ENCODE measurements at regions not wholly inside any gene's neighbourhood (a gene's known extent, or its start where the extent isn't known, plus 50 kb on each side); places are given as distances from the start of the nearest gene placed in this dataset.

- no peak for DNase-seq
- Histone ChIP-seq H3K36me3 (ENCODE audit: insufficient read depth, low read length) (no peaks in the 10 kb centered on the region), H3K4me1 (ENCODE audit: low read length) (no peaks in the 10 kb centered on the region), H3K27me3 (ENCODE audit: low read length) (no peaks in the 10 kb centered on the region), H3K79me2 (ENCODE audit: low read length) (no peaks in the 10 kb centered on the region), H3K9ac (ENCODE audit: low read length) (no peak overlapping the region), H4K20me1 (ENCODE audit: insufficient read depth, low read depth, low read length) (no peaks in the 10 kb centered on the region), H3K9me2 (replicated peaks; ENCODE audit: insufficient read depth, low read length) (no peaks in the 10 kb centered on the region), H3K27ac (ENCODE audit: low read length) (no peak overlapping the region), H2AFZ (ENCODE audit: low read length) (no peak overlapping the region), H3K4me2 (ENCODE audit: low read depth, low read length, poor library complexity, severe bottlenecking) (no peak overlapping the region), H3K4me3 (ENCODE audit: low read length) (no peak overlapping the region), H3K9me3 (ENCODE audit: low read length) (no peaks in the 10 kb centered on the region)
Observed at GRCh38 chr5:119829341-119829740, 200.0 kb downstream of the FAM170A start.

- Histone ChIP-seq H3K27ac (ENCODE audit: low read length) (no peak overlapping the region), H3K9me2 (replicated peaks; ENCODE audit: insufficient read depth, low read length) (no peaks in the 10 kb centered on the region), H3K9me3 (ENCODE audit: low read length) (no peaks in the 10 kb centered on the region), H3K4me1 (ENCODE audit: low read length) (no peaks in the 10 kb centered on the region), H3K36me3 (ENCODE audit: insufficient read depth, low read length) (no peaks in the 10 kb centered on the region), H3K4me3 (ENCODE audit: low read length) (no peak overlapping the region), H4K20me1 (ENCODE audit: insufficient read depth, low read depth, low read length) (no peaks in the 10 kb centered on the region), H2AFZ (ENCODE audit: low read length) (no peak overlapping the region), H3K4me2 (ENCODE audit: low read depth, low read length, poor library complexity, severe bottlenecking) (no peak overlapping the region), H3K27me3 (ENCODE audit: low read length) (no peaks in the 10 kb centered on the region), H3K79me2 (ENCODE audit: low read length) (no peaks in the 10 kb centered on the region), H3K9ac (ENCODE audit: low read length) (no peak overlapping the region)
- DNase-seq = no peak
Observed at GRCh38 chr5:119833176-119833575, 203.8 kb downstream of the FAM170A start.

- Histone ChIP-seq H3K27ac (ENCODE audit: low read length) (no peak overlapping the region), H3K9me2 (replicated peaks; ENCODE audit: insufficient read depth, low read length) (no peaks in the 10 kb centered on the region), H3K9ac (ENCODE audit: low read length) (no peak overlapping the region), H4K20me1 (ENCODE audit: insufficient read depth, low read depth, low read length) (no peaks in the 10 kb centered on the region), H2AFZ (ENCODE audit: low read length) (no peak overlapping the region), H3K79me2 (ENCODE audit: low read length) (no peaks in the 10 kb centered on the region), H3K36me3 (ENCODE audit: insufficient read depth, low read length) (no peaks in the 10 kb centered on the region), H3K4me3 (ENCODE audit: low read length) (no peak overlapping the region), H3K4me1 (ENCODE audit: low read length) (no peaks in the 10 kb centered on the region), H3K9me3 (ENCODE audit: low read length) (no peaks in the 10 kb centered on the region), H3K27me3 (ENCODE audit: low read length) (peaks cover 2% of the 10 kb centered on the region; the same call in 1 of the 2 replicates), H3K4me2 (ENCODE audit: low read depth, low read length, poor library complexity, severe bottlenecking) (no peak overlapping the region)
- DNase-seq = no peak
Observed at GRCh38 chr5:119840175-119840574, 210.8 kb downstream of the FAM170A start.

GRCh38 chr5:119852140-119852539 is 222.8 kb downstream of the FAM170A start:
- H3K9me2 ChIP-seq (replicated peaks; ENCODE audit: insufficient read depth, low read length) = no peaks in the 10 kb centered on the region
- no peak overlapping the region for H3K27ac ChIP-seq (ENCODE audit: low read length)
- H3K9ac ChIP-seq (ENCODE audit: low read length) = no peak overlapping the region
- H3K79me2 ChIP-seq (ENCODE audit: low read length) = no peaks in the 10 kb centered on the region
- H3K27me3 ChIP-seq (ENCODE audit: low read length) = no peaks in the 10 kb centered on the region
- no peak overlapping the region for H3K4me3 ChIP-seq (ENCODE audit: low read length)
- H3K4me1 ChIP-seq (ENCODE audit: low read length) = no peaks in the 10 kb centered on the region
- no peaks in the 10 kb centered on the region for H3K36me3 ChIP-seq (ENCODE audit: insufficient read depth, low read length)
- no peak overlapping the region for H2AFZ ChIP-seq (ENCODE audit: low read length)
- H3K4me2 ChIP-seq (ENCODE audit: low read depth, low read length, poor library complexity, severe bottlenecking) = no peak overlapping the region
- H4K20me1 ChIP-seq (ENCODE audit: insufficient read depth, low read depth, low read length) = no peaks in the 10 kb centered on the region
- no peaks in the 10 kb centered on the region for H3K9me3 ChIP-seq (ENCODE audit: low read length)
- no peak for DNase-seq

GRCh38 chr5:119860463-119860862 is 231.1 kb downstream of the FAM170A start:
- Histone ChIP-seq H3K9ac (ENCODE audit: low read length) (no peak overlapping the region), H3K36me3 (ENCODE audit: insufficient read depth, low read length) (no peaks in the 10 kb centered on the region), H3K9me2 (replicated peaks; ENCODE audit: insufficient read depth, low read length) (no peaks in the 10 kb centered on the region), H3K4me1 (ENCODE audit: low read length) (no peaks in the 10 kb centered on the region), H3K9me3 (ENCODE audit: low read length) (no peaks in the 10 kb centered on the region), H4K20me1 (ENCODE audit: insufficient read depth, low read depth, low read length) (no peaks in the 10 kb centered on the region), H3K27ac (ENCODE audit: low read length) (no peak overlapping the region), H2AFZ (ENCODE audit: low read length) (no peak overlapping the region), H3K27me3 (ENCODE audit: low read length) (no peaks in the 10 kb centered on the region), H3K4me2 (ENCODE audit: low read depth, low read length, poor library complexity, severe bottlenecking) (no peak overlapping the region), H3K4me3 (ENCODE audit: low read length) (no peak overlapping the region), H3K79me2 (ENCODE audit: low read length) (no peaks in the 10 kb centered on the region)
- no peak for DNase-seq

- Histone ChIP-seq H3K79me2 (ENCODE audit: low read length) (no peaks in the 10 kb centered on the region), H3K27me3 (ENCODE audit: low read length) (no peaks in the 10 kb centered on the region), H3K9me3 (ENCODE audit: low read length) (no peaks in the 10 kb centered on the region), H3K27ac (ENCODE audit: low read length) (no peak overlapping the region), H3K36me3 (ENCODE audit: insufficient read depth, low read length) (no peaks in the 10 kb centered on the region), H2AFZ (ENCODE audit: low read length) (no peak overlapping the region), H3K9me2 (replicated peaks; ENCODE audit: insufficient read depth, low read length) (no peaks in the 10 kb centered on the region), H3K4me2 (ENCODE audit: low read depth, low read length, poor library complexity, severe bottlenecking) (no peak overlapping the region), H3K4me1 (ENCODE audit: low read length) (no peaks in the 10 kb centered on the region), H3K9ac (ENCODE audit: low read length) (no peak overlapping the region), H3K4me3 (ENCODE audit: low read length) (no peak overlapping the region), H4K20me1 (ENCODE audit: insufficient read depth, low read depth, low read length) (no peaks in the 10 kb centered on the region)
- no peak for DNase-seq
Observed at GRCh38 chr5:119862619-119863018, 233.3 kb downstream of the FAM170A start.

- no peaks in the 10 kb centered on the region for H3K36me3 ChIP-seq (ENCODE audit: insufficient read depth, low read length)
- no peak overlapping the region for H3K4me3 ChIP-seq (ENCODE audit: low read length)
- no peak overlapping the region for H3K4me2 ChIP-seq (ENCODE audit: low read depth, low read length, poor library complexity, severe bottlenecking)
Observed at GRCh38 chr5:119864286-119864685, 234.9 kb downstream of the FAM170A start.

GRCh38 chr5:119873611-119874010 is 244.3 kb downstream of the FAM170A start:
- no peaks in the 10 kb centered on the region for H3K36me3 ChIP-seq (ENCODE audit: insufficient read depth, low read length)
- no peak overlapping the region for H3K4me2 ChIP-seq (ENCODE audit: low read depth, low read length, poor library complexity, severe bottlenecking)
- H3K27ac ChIP-seq (ENCODE audit: low read length) = no peak overlapping the region
- H3K79me2 ChIP-seq (ENCODE audit: low read length) = no peaks in the 10 kb centered on the region
- H3K27me3 ChIP-seq (ENCODE audit: low read length) = no peaks in the 10 kb centered on the region
- H4K20me1 ChIP-seq (ENCODE audit: insufficient read depth, low read depth, low read length) = no peaks in the 10 kb centered on the region
- H3K9me3 ChIP-seq (ENCODE audit: low read length) = no peaks in the 10 kb centered on the region
- no peak for DNase-seq
- no peaks in the 10 kb centered on the region for H3K4me1 ChIP-seq (ENCODE audit: low read length)
- no peak overlapping the region for H3K9ac ChIP-seq (ENCODE audit: low read length)
- H3K9me2 ChIP-seq (replicated peaks; ENCODE audit: insufficient read depth, low read length) = no peaks in the 10 kb centered on the region
- H2AFZ ChIP-seq (ENCODE audit: low read length) = no peak overlapping the region
- H3K4me3 ChIP-seq (ENCODE audit: low read length) = no peak overlapping the region

More at GRCh38 chr5:119864286-119864685, 234.9 kb downstream of the FAM170A start:
- Histone ChIP-seq H3K9me3 (ENCODE audit: low read length) (no peaks in the 10 kb centered on the region), H3K27ac (ENCODE audit: low read length) (no peak overlapping the region), H3K27me3 (ENCODE audit: low read length) (no peaks in the 10 kb centered on the region), H4K20me1 (ENCODE audit: insufficient read depth, low read depth, low read length) (no peaks in the 10 kb centered on the region), H3K4me1 (ENCODE audit: low read length) (no peaks in the 10 kb centered on the region), H3K9ac (ENCODE audit: low read length) (no peak overlapping the region), H3K79me2 (ENCODE audit: low read length) (no peaks in the 10 kb centered on the region), H3K9me2 (replicated peaks; ENCODE audit: insufficient read depth, low read length) (no peaks in the 10 kb centered on the region), H2AFZ (ENCODE audit: low read length) (no peak overlapping the region)
- no peak for DNase-seq

- DNase-seq = no peak
- H3K9me3 ChIP-seq (ENCODE audit: low read length) = no peaks in the 10 kb centered on the region
- no peak overlapping the region for H3K9ac ChIP-seq (ENCODE audit: low read length)
- no peak overlapping the region for H3K4me3 ChIP-seq (ENCODE audit: low read length)
- no peaks in the 10 kb centered on the region for H3K9me2 ChIP-seq (replicated peaks; ENCODE audit: insufficient read depth, low read length)
- H3K79me2 ChIP-seq (ENCODE audit: low read length) = no peaks in the 10 kb centered on the region
- no peaks in the 10 kb centered on the region for H3K27me3 ChIP-seq (ENCODE audit: low read length)
- H4K20me1 ChIP-seq (ENCODE audit: insufficient read depth, low read depth, low read length) = no peaks in the 10 kb centered on the region
- no peak overlapping the region for H3K27ac ChIP-seq (ENCODE audit: low read length)
- H2AFZ ChIP-seq (ENCODE audit: low read length) = no peak overlapping the region
- no peaks in the 10 kb centered on the region for H3K36me3 ChIP-seq (ENCODE audit: insufficient read depth, low read length)
- no peaks in the 10 kb centered on the region for H3K4me1 ChIP-seq (ENCODE audit: low read length)
- no peak overlapping the region for H3K4me2 ChIP-seq (ENCODE audit: low read depth, low read length, poor library complexity, severe bottlenecking)
Observed at GRCh38 chr5:119876522-119876921, 247.2 kb downstream of the FAM170A start.

All from Karpas-422 (cell line).